CD4-positive, CD25-positive, alpha-beta regulatory T cell (primary cell): ENCODE measurements at regions not wholly inside any gene's neighbourhood (a gene's known extent, or its start where the extent isn't known, plus 50 kb on each side); places are given as distances from the start of the nearest gene placed in this dataset.

Source experiments
- ATAC-seq, 2 donors: fragments of 150-1000 bp; cut with Tn5 transposase; one replicate each; pipeline ENCODE4 v1.10.0; 2021; ENCODE audit warnings: low read depth in 2 of 2, moderate number of reproducible peaks in 2 of 2, moderate library complexity in 1 of 2
- DNase-seq, 3 donors: peaks; one replicate each; pipeline versions ENCODE4 v3.0.0 to v3.0.0-alpha.2; 2012 to 2022; ENCODE audit warnings: mixed read lengths in 1 of 3
- H3K27ac ChIP-seq: one replicate; pipeline ENCODE4 v1.7.0; 2013; ENCODE audit warnings: mild to moderate bottlenecking, low read length; ENCODE audit not compliant: insufficient read depth, poor library complexity, severe bottlenecking
- H3K27me3 ChIP-seq: one replicate; pipeline ENCODE4 v1.7.0; 2013; ENCODE audit warnings: low read length; ENCODE audit not compliant: control insufficient read depth, insufficient read depth
- H3K36me3 ChIP-seq: one replicate; pipeline ENCODE4 v1.7.0; 2013; ENCODE audit warnings: mild to moderate bottlenecking, low read length, moderate library complexity; ENCODE audit not compliant: control insufficient read depth, insufficient read depth
- H3K4me1 ChIP-seq: 2 replicates; pipeline ENCODE4 v1.7.0; 2013; ENCODE audit warnings: mild to moderate bottlenecking, low read length; ENCODE audit not compliant: insufficient read depth, control insufficient read depth, poor library complexity, severe bottlenecking
- H3K4me3 ChIP-seq: one replicate; pipeline ENCODE4 v1.7.0; 2013; ENCODE audit warnings: low read depth, mild to moderate bottlenecking, low read length, moderate library complexity
- H3K9me3 ChIP-seq, 2 experiments: 1 replicate in 1 of 2; 2 replicates in 1 of 2; pipeline ENCODE4 v1.7.0; 2013; ENCODE audit warnings: low read length in 2 of 2, mild to moderate bottlenecking in 1 of 2, moderate library complexity in 1 of 2; ENCODE audit not compliant: control insufficient read depth in 2 of 2
- H3K27ac Mint-ChIP-seq, 3 donors: one replicate each; pipeline ENCODE4 v1.8.0; 2020 to 2022; ENCODE audit warnings: mild to moderate bottlenecking in 3 of 3, mixed read lengths in 3 of 3, moderate library complexity in 2 of 3
- H3K27me3 Mint-ChIP-seq: one replicate; pipeline ENCODE4 v1.8.0; 2022; ENCODE audit warnings: mild to moderate bottlenecking, mixed read lengths
- H3K36me3 Mint-ChIP-seq: one replicate; pipeline ENCODE4 v1.8.0; 2020; ENCODE audit warnings: mixed read lengths
- H3K4me1 Mint-ChIP-seq, 4 donors: one replicate each; pipeline ENCODE4 v1.8.0; 2020 to 2022; ENCODE audit warnings: mixed read lengths in 4 of 4, mild to moderate bottlenecking in 1 of 4
- H3K4me3 Mint-ChIP-seq, 4 donors: one replicate each; pipeline ENCODE4 v1.8.0; 2020 to 2022; ENCODE audit warnings: mild to moderate bottlenecking in 4 of 4, mixed read lengths in 4 of 4, moderate library complexity in 3 of 4
- H3K9me3 Mint-ChIP-seq, 7 donors: one replicate each; pipeline ENCODE4 v1.8.0; 2020 to 2022; ENCODE audit warnings: mixed read lengths in 7 of 7, mild to moderate bottlenecking in 3 of 7, moderate library complexity in 2 of 7

GRCh38 chr3:146679995-146680394 is 74.8 kb upstream of the PLSCR5 start:
- peaks cover 0 to 7% (median 1%) of the 10 kb centered on the region in 7 donors for H3K9me3 Mint-ChIP-seq
- no peak for ATAC-seq
- no peaks in the 10 kb centered on the region for H3K27me3 ChIP-seq

GRCh38 chr3:146679191-146679590 is 74.0 kb upstream of the PLSCR5 start:
- H3K27ac ChIP-seq, result no peak overlapping the region
- no peaks in the 10 kb centered on the region for H3K27me3 Mint-ChIP-seq
- H3K36me3 Mint-ChIP-seq, result no peaks in the 10 kb centered on the region
- H3K27ac Mint-ChIP-seq, result no peak overlapping the region
- H3K36me3 ChIP-seq, result no peaks in the 10 kb centered on the region
- no peaks in the 10 kb centered on the region for H3K4me1 ChIP-seq
- H3K4me3 Mint-ChIP-seq, result no peak overlapping the region
- ATAC-seq (no peak), DNase-seq (no peak)
- no peaks in the 10 kb centered on the region for H3K27me3 ChIP-seq
- peaks cover 0 to 7% (median 0%) of the 10 kb centered on the region in 7 donors for H3K9me3 Mint-ChIP-seq
- no peaks in the 10 kb centered on the region for H3K4me1 Mint-ChIP-seq
- H3K9me3 ChIP-seq, result no peaks in the 10 kb centered on the region
- H3K4me3 ChIP-seq, result no peak overlapping the region

More at GRCh38 chr3:146679995-146680394, 74.8 kb upstream of the PLSCR5 start:
- no peaks in the 10 kb centered on the region for H3K36me3 Mint-ChIP-seq
- no peak for DNase-seq
- no peak overlapping the region for H3K27ac ChIP-seq
- no peak overlapping the region for H3K27ac Mint-ChIP-seq
- no peaks in the 10 kb centered on the region for H3K9me3 ChIP-seq
- H3K27me3 Mint-ChIP-seq, result no peaks in the 10 kb centered on the region
- no peaks in the 10 kb centered on the region for H3K36me3 ChIP-seq
- H3K4me1 Mint-ChIP-seq, result no peaks in the 10 kb centered on the region
- H3K4me1 ChIP-seq, result no peaks in the 10 kb centered on the region
- H3K4me3 Mint-ChIP-seq, result no peak overlapping the region
- no peak overlapping the region for H3K4me3 ChIP-seq

DNA sequence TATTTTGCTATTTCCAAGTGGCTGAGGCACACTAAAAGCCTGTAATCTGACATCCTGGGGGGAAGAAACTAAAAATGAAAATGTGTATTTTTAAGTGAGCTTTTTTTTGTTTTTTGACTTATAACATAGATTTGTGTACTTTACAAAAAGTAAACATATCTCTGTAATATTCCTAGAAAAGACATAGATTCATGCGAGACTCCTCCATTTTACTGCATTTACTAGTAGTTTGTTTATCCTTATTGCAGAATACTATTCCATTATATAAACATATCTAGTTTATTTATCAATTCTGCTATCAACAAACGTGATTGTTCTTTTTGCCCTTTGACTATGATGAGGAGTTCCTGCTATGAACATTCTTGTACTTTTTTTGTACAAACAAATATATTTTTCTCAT is 67.8 kb upstream of the PLSCR5 start:
- peaks cover 0 to 4% (median 1%) of the 10 kb centered on the region in 7 donors for H3K9me3 Mint-ChIP-seq
- no peaks in the 10 kb centered on the region for H3K4me1 ChIP-seq
- no peak for ATAC-seq
- no peak overlapping the region for H3K4me3 ChIP-seq
- H3K9me3 ChIP-seq, result no peaks in the 10 kb centered on the region
- H3K4me1 Mint-ChIP-seq, result no peaks in the 10 kb centered on the region
- no peaks in the 10 kb centered on the region for H3K36me3 ChIP-seq
- H3K4me3 Mint-ChIP-seq, result no peak overlapping the region
- H3K27ac Mint-ChIP-seq, result no peak overlapping the region
- no peaks in the 10 kb centered on the region for H3K27me3 ChIP-seq
- H3K36me3 Mint-ChIP-seq, result no peaks in the 10 kb centered on the region
- H3K27ac ChIP-seq, result no peak overlapping the region
- H3K27me3 Mint-ChIP-seq, result no peaks in the 10 kb centered on the region
- no peak for DNase-seq

- no peaks in the 10 kb centered on the region for H3K36me3 Mint-ChIP-seq
- H3K4me3 Mint-ChIP-seq, result no peak overlapping the region
- no peak overlapping the region for H3K27ac Mint-ChIP-seq
- Histone ChIP-seq H3K36me3 (no peaks in the 10 kb centered on the region), H3K27ac (no peak overlapping the region), H3K4me3 (no peak overlapping the region), H3K4me1 (no peaks in the 10 kb centered on the region), H3K9me3 (no peaks in the 10 kb centered on the region), H3K27me3 (no peaks in the 10 kb centered on the region)
- H3K4me1 Mint-ChIP-seq, result no peaks in the 10 kb centered on the region
- ATAC-seq (no peak), DNase-seq (no peak)
- no peaks in the 10 kb centered on the region for H3K27me3 Mint-ChIP-seq
- peaks cover 0 to 16% (median 2%) of the 10 kb centered on the region in 7 donors for H3K9me3 Mint-ChIP-seq
These were observed 59.3 kb upstream of the PLSCR5 start for GRCh38 chr3:146664403-146664802.

- H3K9me3 Mint-ChIP-seq, result peaks cover 0 to 20% (median 2%) of the 10 kb centered on the region in 7 donors
- ATAC-seq, result no peak
- Histone ChIP-seq H3K4me3 (no peak overlapping the region), H3K27me3 (no peaks in the 10 kb centered on the region), H3K36me3 (no peaks in the 10 kb centered on the region), H3K4me1 (no peaks in the 10 kb centered on the region), H3K27ac (no peak overlapping the region), H3K9me3 (no peaks in the 10 kb centered on the region)
- H3K27me3 Mint-ChIP-seq, result no peaks in the 10 kb centered on the region
- DNase-seq, result no peak
- no peak overlapping the region for H3K27ac Mint-ChIP-seq
- H3K4me1 Mint-ChIP-seq, result no peaks in the 10 kb centered on the region
- no peaks in the 10 kb centered on the region for H3K36me3 Mint-ChIP-seq
- H3K4me3 Mint-ChIP-seq, result no peak overlapping the region
These were observed 53.7 kb upstream of the PLSCR5 start for GRCh38 chr3:146658841-146659240.

DNA sequence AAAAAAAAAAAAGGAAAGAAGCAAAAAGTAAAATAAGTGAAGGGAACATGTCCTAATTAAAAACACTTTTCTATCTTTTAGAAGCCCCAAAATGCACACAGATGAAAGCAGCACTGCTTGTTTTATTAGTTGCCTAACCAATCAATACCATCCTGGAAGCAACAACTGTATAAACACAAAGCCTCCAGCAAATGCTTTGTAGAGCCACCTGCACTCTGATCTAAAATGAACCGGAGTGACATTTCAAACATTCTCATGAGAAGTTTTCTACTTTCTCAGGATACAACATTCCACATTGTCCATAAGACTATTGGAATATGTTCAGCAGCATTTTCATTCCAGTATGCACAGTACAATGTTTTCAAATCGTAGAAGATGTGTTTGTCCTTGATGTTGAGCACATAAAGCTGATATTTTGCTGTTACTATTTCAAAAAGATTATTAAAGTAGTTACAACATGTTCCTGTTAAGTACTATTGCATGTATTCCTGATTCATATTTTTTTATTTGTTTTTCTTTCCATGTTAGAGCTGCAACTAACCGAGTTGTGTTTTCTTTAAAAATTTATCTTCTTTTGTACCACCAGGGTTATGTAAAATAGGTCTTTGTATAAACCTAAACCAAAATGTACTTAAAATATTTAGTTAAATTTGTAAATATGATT is 50.3 kb upstream of the PLSCR5 start:
- H3K27me3 Mint-ChIP-seq, result no peaks in the 10 kb centered on the region
- DNase-seq (no peak), ATAC-seq (no peak)
- H3K27ac Mint-ChIP-seq, result no peak overlapping the region
- Histone ChIP-seq H3K9me3 (no peaks in the 10 kb centered on the region), H3K4me3 (no peak overlapping the region), H3K4me1 (no peaks in the 10 kb centered on the region), H3K27ac (no peak overlapping the region), H3K36me3 (no peaks in the 10 kb centered on the region), H3K27me3 (no peaks in the 10 kb centered on the region)
- peaks cover 0 to 13% (median 2%) of the 10 kb centered on the region in 7 donors for H3K9me3 Mint-ChIP-seq
- H3K4me1 Mint-ChIP-seq, result no peaks in the 10 kb centered on the region
- no peaks in the 10 kb centered on the region for H3K36me3 Mint-ChIP-seq
- H3K4me3 Mint-ChIP-seq, result no peak overlapping the region
